ENCODE measurements at regions not wholly inside any gene's neighbourhood (a gene's known extent, or its start where the extent isn't known, plus 50 kb on each side); places are given as distances from the start of the nearest gene placed in this dataset.

GRCh38 chr11:91654686-91655085, 569.9 kb upstream of the FAT3 start:
- no peaks in the 10 kb centered on the region for H3K36me3 Mint-ChIP-seq (ENCODE audit: low read depth)
- no peak overlapping the region for H3K27ac Mint-ChIP-seq
- no peak for DNase-seq (ENCODE audit: low spot score)
- no peak overlapping the region for H3K4me3 Mint-ChIP-seq
- no peaks in the 10 kb centered on the region for H3K27me3 Mint-ChIP-seq (ENCODE audit: low read depth)
- no peaks in the 10 kb centered on the region for H3K4me1 Mint-ChIP-seq (ENCODE audit: low read depth)
- peaks cover 10% of the 10 kb centered on the region for H3K9me3 Mint-ChIP-seq

- peaks cover 10% of the 10 kb centered on the region for H3K9me3 Mint-ChIP-seq
- DNase-seq (ENCODE audit: low spot score): no peak
- no peaks in the 10 kb centered on the region for H3K27me3 Mint-ChIP-seq (ENCODE audit: low read depth)
- H3K27ac Mint-ChIP-seq: no peak overlapping the region
- no peak overlapping the region for H3K4me3 Mint-ChIP-seq
- no peaks in the 10 kb centered on the region for H3K4me1 Mint-ChIP-seq (ENCODE audit: low read depth)
- H3K36me3 Mint-ChIP-seq (ENCODE audit: low read depth): no peaks in the 10 kb centered on the region
Measured at GRCh38 chr11:91653079-91653754, 571.4 kb upstream of the FAT3 start.

- Mint-ChIP-seq H3K9me3 (peaks cover 1% of the 10 kb centered on the region), H3K4me3 (no peak overlapping the region), H3K4me1 (ENCODE audit: low read depth) (no peaks in the 10 kb centered on the region), H3K27ac (no peak overlapping the region), H3K36me3 (ENCODE audit: low read depth) (no peaks in the 10 kb centered on the region), H3K27me3 (ENCODE audit: low read depth) (no peaks in the 10 kb centered on the region)
- DNase-seq (ENCODE audit: low spot score): no peak
Measured at GRCh38 chr11:91650802-91651201, 573.8 kb upstream of the FAT3 start.

DNA sequence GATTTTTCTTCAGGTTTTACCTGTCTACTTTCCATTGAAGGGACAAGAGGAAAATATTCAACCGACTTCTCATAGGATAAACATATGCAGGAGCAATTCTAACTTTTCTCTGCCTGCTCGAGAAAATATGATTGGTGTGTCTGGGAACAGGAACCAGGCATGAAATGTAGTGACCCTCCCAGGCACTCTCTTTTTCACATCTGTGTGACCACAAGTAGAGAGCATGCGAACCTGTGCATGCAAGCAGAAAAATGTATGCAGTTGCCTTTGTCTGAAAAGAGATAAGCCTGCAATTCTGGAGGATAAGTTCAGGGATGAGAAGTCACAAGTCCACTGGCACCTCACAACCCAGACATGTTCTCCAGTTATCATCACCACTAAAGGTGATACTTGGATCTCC, 583.5 kb upstream of the FAT3 start:
- H3K4me1 Mint-ChIP-seq (ENCODE audit: low read depth): no peaks in the 10 kb centered on the region
- H3K36me3 Mint-ChIP-seq (ENCODE audit: low read depth): no peaks in the 10 kb centered on the region
- H3K27me3 Mint-ChIP-seq (ENCODE audit: low read depth): no peaks in the 10 kb centered on the region

DNA sequence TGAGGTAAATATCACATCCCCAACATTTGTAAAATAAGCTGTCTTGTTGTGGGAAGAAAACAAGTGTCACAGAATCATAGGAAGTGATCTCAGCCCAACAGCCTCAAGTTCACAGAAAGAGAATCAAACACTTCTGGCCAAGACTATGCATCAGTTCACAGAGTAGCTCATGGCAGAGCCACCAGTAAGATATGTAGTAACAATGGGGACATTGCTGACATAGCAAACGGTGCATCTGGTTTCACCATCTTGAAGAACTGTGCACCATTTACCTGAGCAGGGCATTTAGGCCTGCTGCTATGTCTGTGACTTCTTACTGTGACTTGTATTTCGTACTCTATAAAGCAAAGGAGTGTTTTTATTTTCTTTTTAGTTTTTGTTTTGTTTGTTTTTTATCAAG, 585.3 kb upstream of the FAT3 start:
- Mint-ChIP-seq H3K4me1 (ENCODE audit: low read depth) (no peaks in the 10 kb centered on the region), H3K36me3 (ENCODE audit: low read depth) (no peaks in the 10 kb centered on the region), H3K4me3 (no peak overlapping the region), H3K27me3 (ENCODE audit: low read depth) (no peaks in the 10 kb centered on the region), H3K9me3 (peaks cover 33% of the 10 kb centered on the region), H3K27ac (no peak overlapping the region)
- DNase-seq (ENCODE audit: low spot score): no peak

More for the DNA sequence above, 583.5 kb upstream of the FAT3 start:
- H3K4me3 Mint-ChIP-seq: no peak overlapping the region
- peaks cover 38% of the 10 kb centered on the region for H3K9me3 Mint-ChIP-seq
- no peak overlapping the region for H3K27ac Mint-ChIP-seq
- DNase-seq (ENCODE audit: low spot score): no peak

DNA sequence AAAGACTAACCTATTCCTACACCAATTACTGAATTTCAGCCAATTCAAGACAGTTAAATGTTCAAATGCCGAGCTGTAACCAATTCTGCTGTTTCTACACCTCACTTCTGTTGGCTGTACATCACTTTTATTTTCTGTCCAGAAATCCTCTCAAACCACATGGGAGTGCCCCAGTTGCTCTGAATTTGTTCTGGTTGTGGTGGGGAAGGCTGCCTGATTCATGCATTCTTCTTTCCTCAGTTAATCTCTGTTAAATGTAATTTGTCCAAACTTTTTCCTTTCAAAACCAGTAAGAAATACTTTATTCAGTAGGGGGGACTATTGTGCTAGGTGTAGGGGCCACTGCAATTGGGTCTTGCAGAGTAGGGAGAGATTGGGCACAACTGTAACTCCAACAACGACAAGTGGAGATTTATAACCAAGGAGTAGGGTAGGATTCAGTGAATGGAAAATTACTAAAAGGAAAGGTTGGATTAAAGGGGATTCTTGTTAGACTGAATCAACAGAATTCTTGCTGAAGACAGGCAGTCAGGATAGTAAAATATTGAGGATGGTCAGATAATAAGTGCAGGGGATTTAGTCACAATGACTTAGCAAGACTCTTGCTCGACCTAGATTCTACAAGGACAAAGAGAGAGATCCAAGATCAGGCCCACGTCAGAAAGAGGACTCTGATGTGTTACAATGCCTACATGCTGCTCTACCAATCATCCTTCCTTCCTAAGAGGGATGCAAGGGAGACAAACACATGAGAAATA, 593.5 kb upstream of the FAT3 start:
- Mint-ChIP-seq H3K9me3 (peaks cover 4% of the 10 kb centered on the region), H3K27ac (no peak overlapping the region), H3K36me3 (ENCODE audit: low read depth) (no peaks in the 10 kb centered on the region), H3K4me3 (no peak overlapping the region), H3K4me1 (ENCODE audit: low read depth) (no peaks in the 10 kb centered on the region), H3K27me3 (ENCODE audit: low read depth) (no peaks in the 10 kb centered on the region)
- no peak for DNase-seq (ENCODE audit: low spot score)

DNA sequence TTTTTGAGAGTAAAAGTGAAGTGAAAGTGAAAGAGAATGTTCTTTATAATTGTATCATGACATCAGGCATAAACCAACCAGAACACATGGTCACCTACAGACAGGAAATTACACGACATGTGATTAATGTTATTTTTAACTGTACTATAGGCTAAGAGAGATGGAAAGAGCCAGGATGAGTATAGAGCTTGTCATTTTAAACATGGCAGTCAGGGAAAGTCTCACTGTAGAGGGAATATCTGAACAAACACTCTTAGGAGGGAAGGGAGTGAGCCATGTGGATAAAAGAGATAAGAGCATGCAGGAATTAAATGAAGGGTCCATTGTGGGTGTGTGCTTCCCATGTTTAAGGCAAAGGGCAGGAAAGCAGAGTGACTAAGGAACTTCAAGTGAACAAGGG, 599.1 kb upstream of the FAT3 start:
- Mint-ChIP-seq H3K4me3 (no peak overlapping the region), H3K4me1 (ENCODE audit: low read depth) (no peaks in the 10 kb centered on the region), H3K27ac (no peak overlapping the region), H3K9me3 (peaks cover 28% of the 10 kb centered on the region), H3K36me3 (ENCODE audit: low read depth) (no peaks in the 10 kb centered on the region), H3K27me3 (ENCODE audit: low read depth) (no peaks in the 10 kb centered on the region)
- DNase-seq (ENCODE audit: low spot score): no peak

- Mint-ChIP-seq H3K4me1 (ENCODE audit: low read depth) (no peaks in the 10 kb centered on the region), H3K36me3 (ENCODE audit: low read depth) (no peaks in the 10 kb centered on the region), H3K4me3 (no peak overlapping the region), H3K27me3 (ENCODE audit: low read depth) (no peaks in the 10 kb centered on the region), H3K9me3 (peaks cover 34% of the 10 kb centered on the region), H3K27ac (no peak overlapping the region)
- no peak for DNase-seq (ENCODE audit: low spot score)
Measured at GRCh38 chr11:91624021-91624420, 600.6 kb upstream of the FAT3 start.

GRCh38 chr11:91608677-91609076, 615.9 kb upstream of the FAT3 start:
- no peaks in the 10 kb centered on the region for H3K27me3 Mint-ChIP-seq (ENCODE audit: low read depth)
- peaks cover 17% of the 10 kb centered on the region for H3K9me3 Mint-ChIP-seq
- H3K36me3 Mint-ChIP-seq (ENCODE audit: low read depth): no peaks in the 10 kb centered on the region
- DNase-seq (ENCODE audit: low spot score): no peak
- no peak overlapping the region for H3K27ac Mint-ChIP-seq
- no peak overlapping the region for H3K4me3 Mint-ChIP-seq
- no peaks in the 10 kb centered on the region for H3K4me1 Mint-ChIP-seq (ENCODE audit: low read depth)

GRCh38 chr11:91596111-91596510, 628.5 kb upstream of the FAT3 start:
- H3K36me3 Mint-ChIP-seq (ENCODE audit: low read depth): no peaks in the 10 kb centered on the region
- H3K9me3 Mint-ChIP-seq: peaks cover 30% of the 10 kb centered on the region
- H3K27ac Mint-ChIP-seq: no peak overlapping the region
- H3K27me3 Mint-ChIP-seq (ENCODE audit: low read depth): no peaks in the 10 kb centered on the region
- no peaks in the 10 kb centered on the region for H3K4me1 Mint-ChIP-seq (ENCODE audit: low read depth)
- H3K4me3 Mint-ChIP-seq: no peak overlapping the region
- DNase-seq (ENCODE audit: low spot score): no peak

DNA sequence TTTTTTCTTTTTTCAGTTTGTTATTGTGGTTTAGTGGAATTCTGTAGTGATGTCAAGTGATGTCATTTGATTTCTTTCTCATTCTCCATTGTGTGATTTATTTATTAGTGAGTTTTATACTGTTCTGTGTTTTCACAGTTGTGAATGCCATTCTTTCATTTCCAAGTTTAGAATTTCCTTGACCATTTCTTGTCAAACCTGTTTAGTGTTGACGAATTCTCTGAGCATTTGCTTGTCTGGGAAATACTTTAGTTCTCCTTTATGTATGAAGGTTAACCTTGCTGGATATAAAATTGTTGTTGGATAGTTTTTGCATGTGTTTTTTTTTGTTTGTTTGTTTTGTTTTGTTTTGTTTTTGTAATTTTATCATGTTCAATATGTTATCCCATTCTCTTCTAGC, 633.6 kb upstream of the FAT3 start:
- H3K27me3 Mint-ChIP-seq (ENCODE audit: low read depth): no peaks in the 10 kb centered on the region
- no peak overlapping the region for H3K4me3 Mint-ChIP-seq
- DNase-seq (ENCODE audit: low spot score): no peak
- H3K36me3 Mint-ChIP-seq (ENCODE audit: low read depth): no peaks in the 10 kb centered on the region
- no peaks in the 10 kb centered on the region for H3K4me1 Mint-ChIP-seq (ENCODE audit: low read depth)
- H3K9me3 Mint-ChIP-seq: peaks cover 51% of the 10 kb centered on the region
- H3K27ac Mint-ChIP-seq: no peak overlapping the region

DNA sequence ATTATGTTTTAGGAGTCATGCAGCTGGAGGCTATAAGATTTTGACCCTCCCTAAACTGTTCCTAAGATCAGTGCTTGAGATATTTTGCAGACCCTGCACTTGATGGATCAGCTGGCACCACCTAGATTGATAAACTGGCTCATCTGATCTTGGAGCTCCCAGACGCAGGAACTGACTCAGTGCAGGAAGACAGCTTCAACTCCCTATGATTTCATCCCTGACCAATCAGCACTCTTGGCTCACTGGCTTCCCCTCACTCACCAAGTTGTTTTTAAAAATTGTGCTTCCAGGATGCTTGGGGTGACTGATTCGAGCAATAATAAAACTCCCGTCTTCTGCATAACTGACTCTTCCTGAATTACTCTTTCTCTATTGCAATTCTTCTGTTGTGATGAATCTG, 637.5 kb upstream of the FAT3 start:
- no peak for DNase-seq (ENCODE audit: low spot score)
- H3K36me3 Mint-ChIP-seq (ENCODE audit: low read depth): no peaks in the 10 kb centered on the region
- peaks cover 46% of the 10 kb centered on the region for H3K9me3 Mint-ChIP-seq
- H3K27ac Mint-ChIP-seq: no peak overlapping the region
- H3K4me3 Mint-ChIP-seq: no peak overlapping the region
- no peaks in the 10 kb centered on the region for H3K4me1 Mint-ChIP-seq (ENCODE audit: low read depth)
- no peaks in the 10 kb centered on the region for H3K27me3 Mint-ChIP-seq (ENCODE audit: low read depth)

GRCh38 chr11:91585035-91585801, 639.4 kb upstream of the FAT3 start:
- Mint-ChIP-seq H3K4me1 (ENCODE audit: low read depth) (no peaks in the 10 kb centered on the region), H3K36me3 (ENCODE audit: low read depth) (no peaks in the 10 kb centered on the region), H3K27me3 (ENCODE audit: low read depth) (no peaks in the 10 kb centered on the region), H3K9me3 (peaks cover 42% of the 10 kb centered on the region), H3K27ac (no peak overlapping the region), H3K4me3 (no peak overlapping the region)
- DNase-seq (ENCODE audit: low spot score): no peak

GRCh38 chr11:91563176-91563575, 661.4 kb upstream of the FAT3 start:
- Mint-ChIP-seq H3K9me3 (peaks cover 31% of the 10 kb centered on the region), H3K4me3 (no peak overlapping the region), H3K36me3 (ENCODE audit: low read depth) (no peaks in the 10 kb centered on the region), H3K4me1 (ENCODE audit: low read depth) (no peaks in the 10 kb centered on the region), H3K27ac (no peak overlapping the region), H3K27me3 (ENCODE audit: low read depth) (no peaks in the 10 kb centered on the region)
- no peak for DNase-seq (ENCODE audit: low spot score)
